Breast epithelium (tissue), 4 donors: ENCODE measurements at regions not wholly inside any gene's neighbourhood (a gene's known extent, or its start where the extent isn't known, plus 50 kb on each side); places are given as distances from the start of the nearest gene placed in this dataset.

Experiments used
- DNase-seq, 2 donors: peaks; one replicate each; pipeline ENCODE4 v3.0.0-alpha.2; 2019; ENCODE audit warnings: low spot score in 2 of 2
- H3K27ac ChIP-seq, 2 donors: fragments of 200-600 bp; sonication (generic) in 1 of 2; one replicate each; pipeline ENCODE4 v1.5.1; 2016 to 2019; ENCODE audit warnings: mild to moderate bottlenecking in 1 of 2
- H3K27me3 ChIP-seq, 2 donors: fragments of 200-600 bp; sonication (generic) in 1 of 2; one replicate each; pipeline versions ENCODE4 v1.5.1 to v1.6.0; 2017 to 2019; ENCODE audit warnings: control low read depth in 1 of 2, mild to moderate bottlenecking in 1 of 2
- H3K36me3 ChIP-seq: fragments of 200-600 bp; one replicate; pipeline ENCODE4 v1.5.1; 2019
- H3K4me1 ChIP-seq, 2 donors: fragments of 200-600 bp; sonication (generic); one replicate each; pipeline ENCODE4 v1.5.1; 2016 to 2019; ENCODE audit warnings: control low read depth in 1 of 2
- H3K4me3 ChIP-seq, 3 donors: fragments of 200-600 bp; sonication (generic); 1 replicate in 2 of 3; 2 replicates in 1 of 3; pipeline ENCODE4 v1.5.1; 2016 to 2019; ENCODE audit warnings: mild to moderate bottlenecking in 3 of 3, moderate library complexity in 2 of 3
- H3K9me3 ChIP-seq, 2 donors: fragments of 200-600 bp; sonication (generic) in 1 of 2; one replicate each; pipeline ENCODE4 v1.5.1; 2016 to 2019; ENCODE audit warnings: control low read depth in 1 of 2
- CTCF ChIP-seq, 3 donors: fragments of 450-650 bp; IDR thresholded peaks; one replicate each; pipeline ENCODE4 v1.5.1; 2016 to 2017; ENCODE audit warnings: antibody characterized with exemption in 3 of 3, mild to moderate bottlenecking in 3 of 3, moderate library complexity in 3 of 3
- POLR2A ChIP-seq: fragments of 450-650 bp; IDR thresholded peaks from one replicate; pipeline ENCODE4 v1.6.1; 2016; ENCODE audit warnings: antibody characterized with exemption, mild to moderate bottlenecking, moderate library complexity
- POLR2AphosphoS5 ChIP-seq, 3 donors: sonication (generic); formaldehyde crosslinking; IDR thresholded peaks; one replicate each; pipeline ENCODE4 v1.6.1; 2017; ENCODE audit warnings: antibody characterized with exemption in 3 of 3
- intact Hi-C: fragments of 100-400 bp; cut with DNase I; formaldehyde crosslinking; loops from one replicate; pipeline ENCODE4 v1.15.1; 2023; ENCODE audit warnings: low total_unique reads

- intact Hi-C loops, result no loop called here
- no peaks in the 10 kb centered on the region for H3K27me3 ChIP-seq
- TF ChIP-seq POLR2AphosphoS5 (IDR thresholded peaks at IDR 0.05) (no peak), CTCF (IDR thresholded peaks at IDR 0.05) (no peak), POLR2A (no peak)
- no peak for DNase-seq
- H3K4me1 ChIP-seq, result no peaks in the 10 kb centered on the region
- H3K9me3 ChIP-seq, result no peaks in the 10 kb centered on the region
- no peak overlapping the region for H3K27ac ChIP-seq
- no peak overlapping the region for H3K4me3 ChIP-seq
- no peaks in the 10 kb centered on the region for H3K36me3 ChIP-seq
These were observed 322.4 kb downstream of the MAN2A1 start for GRCh38 chr5:110012145-110012544.

GRCh38 chr5:110013017-110013416, 323.3 kb downstream of the MAN2A1 start:
- Histone ChIP-seq H3K27me3 (no peaks in the 10 kb centered on the region), H3K27ac (no peak overlapping the region), H3K9me3 (no peaks in the 10 kb centered on the region), H3K4me3 (no peak overlapping the region), H3K4me1 (no peaks in the 10 kb centered on the region), H3K36me3 (no peaks in the 10 kb centered on the region)
- DNase-seq, result no peak
- intact Hi-C loops, result no loop called here
- no peak for TF ChIP-seq POLR2AphosphoS5 (IDR thresholded peaks at IDR 0.05)
- TF ChIP-seq POLR2A, result no peak
- TF ChIP-seq CTCF (IDR thresholded peaks at IDR 0.05), result no peak

GRCh38 chr5:110017854-110018253, 328.1 kb downstream of the MAN2A1 start:
- TF ChIP-seq CTCF (IDR thresholded peaks at IDR 0.05) (no peak), POLR2A (no peak)

GRCh38 chr5:110018509-110018908, 328.8 kb downstream of the MAN2A1 start:
- Histone ChIP-seq H3K9me3 (no peaks in the 10 kb centered on the region), H3K4me3 (no peak overlapping the region), H3K27me3 (no peaks in the 10 kb centered on the region), H3K27ac (no peak overlapping the region), H3K4me1 (no peaks in the 10 kb centered on the region), H3K36me3 (no peaks in the 10 kb centered on the region)
- TF ChIP-seq POLR2A (no peak), POLR2AphosphoS5 (IDR thresholded peaks at IDR 0.05) (no peak), CTCF (IDR thresholded peaks at IDR 0.05) (no peak)
- intact Hi-C loops, result no loop called here
- no peak for DNase-seq

More at GRCh38 chr5:110017854-110018253, 328.1 kb downstream of the MAN2A1 start:
- intact Hi-C loops, result no loop called here
- Histone ChIP-seq H3K27ac (no peak overlapping the region), H3K27me3 (no peaks in the 10 kb centered on the region), H3K9me3 (no peaks in the 10 kb centered on the region), H3K4me1 (no peaks in the 10 kb centered on the region), H3K4me3 (no peak overlapping the region), H3K36me3 (no peaks in the 10 kb centered on the region)
- DNase-seq, result no peak

GRCh38 chr5:110019119-110019518, 329.4 kb downstream of the MAN2A1 start:
- no peaks in the 10 kb centered on the region for H3K4me1 ChIP-seq
- no peak overlapping the region for H3K4me3 ChIP-seq
- H3K9me3 ChIP-seq, result no peaks in the 10 kb centered on the region
- TF ChIP-seq POLR2A, result no peak
- no peak for TF ChIP-seq POLR2AphosphoS5 (IDR thresholded peaks at IDR 0.05)
- no peak overlapping the region for H3K27ac ChIP-seq
- intact Hi-C loops, result no loop called here
- DNase-seq, result no peak
- no peaks in the 10 kb centered on the region for H3K27me3 ChIP-seq
- H3K36me3 ChIP-seq, result no peaks in the 10 kb centered on the region

GRCh38 chr5:110019780-110020179, 330.1 kb downstream of the MAN2A1 start:
- TF ChIP-seq CTCF (IDR thresholded peaks at IDR 0.05) (no peak), POLR2A (no peak), POLR2AphosphoS5 (IDR thresholded peaks at IDR 0.05) (no peak)
- no peaks in the 10 kb centered on the region for H3K9me3 ChIP-seq
- H3K27ac ChIP-seq, result no peak overlapping the region
- H3K4me1 ChIP-seq, result no peaks in the 10 kb centered on the region
- DNase-seq, result no peak
- H3K4me3 ChIP-seq, result no peak overlapping the region
- intact Hi-C loops, result no loop called here
- no peaks in the 10 kb centered on the region for H3K27me3 ChIP-seq
- no peaks in the 10 kb centered on the region for H3K36me3 ChIP-seq
